ENCODE measurements at regions not wholly inside any gene's neighbourhood (a gene's known extent, or its start where the extent isn't known, plus 50 kb on each side); places are given as distances from the start of the nearest gene placed in this dataset.

DNA sequence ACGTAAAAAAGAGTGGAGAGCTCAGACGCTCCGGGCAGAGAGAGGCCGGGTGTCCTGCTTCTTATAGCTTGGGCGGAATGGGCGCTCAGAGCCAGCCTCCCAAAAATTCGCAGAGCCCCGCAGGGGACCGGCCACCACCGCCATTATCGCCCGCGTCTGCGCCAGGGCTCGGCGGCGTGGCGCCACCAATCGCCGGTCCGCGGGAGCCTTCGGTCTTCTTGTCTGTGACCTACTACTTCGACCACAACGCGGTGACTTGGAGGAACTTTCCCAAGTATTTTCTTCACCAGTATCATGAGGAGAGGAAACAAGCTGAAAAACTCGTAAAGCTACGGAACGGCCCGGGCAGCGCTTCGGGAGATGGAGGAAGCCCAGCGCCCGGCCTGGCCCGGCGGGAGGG, 1138.1 kb upstream of the CHAC2 start:
- no peak for TF ChIP-seq POLR2AphosphoS5 (IDR thresholded peaks at IDR 0.05)
- TF ChIP-seq, protein P1, sequence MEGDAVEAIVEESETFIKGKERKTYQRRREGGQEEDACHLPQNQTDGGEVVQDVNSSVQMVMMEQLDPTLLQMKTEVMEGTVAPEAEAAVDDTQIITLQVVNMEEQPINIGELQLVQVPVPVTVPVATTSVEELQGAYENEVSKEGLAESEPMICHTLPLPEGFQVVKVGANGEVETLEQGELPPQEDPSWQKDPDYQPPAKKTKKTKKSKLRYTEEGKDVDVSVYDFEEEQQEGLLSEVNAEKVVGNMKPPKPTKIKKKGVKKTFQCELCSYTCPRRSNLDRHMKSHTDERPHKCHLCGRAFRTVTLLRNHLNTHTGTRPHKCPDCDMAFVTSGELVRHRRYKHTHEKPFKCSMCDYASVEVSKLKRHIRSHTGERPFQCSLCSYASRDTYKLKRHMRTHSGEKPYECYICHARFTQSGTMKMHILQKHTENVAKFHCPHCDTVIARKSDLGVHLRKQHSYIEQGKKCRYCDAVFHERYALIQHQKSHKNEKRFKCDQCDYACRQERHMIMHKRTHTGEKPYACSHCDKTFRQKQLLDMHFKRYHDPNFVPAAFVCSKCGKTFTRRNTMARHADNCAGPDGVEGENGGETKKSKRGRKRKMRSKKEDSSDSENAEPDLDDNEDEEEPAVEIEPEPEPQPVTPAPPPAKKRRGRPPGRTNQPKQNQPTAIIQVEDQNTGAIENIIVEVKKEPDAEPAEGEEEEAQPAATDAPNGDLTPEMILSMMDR (IDR thresholded peaks at IDR 0.05) = no peak
- TF ChIP-seq POLR2A (IDR thresholded peaks at IDR 0.05) = no peak
- TF ChIP-seq EP300 (IDR thresholded peaks at IDR 0.05) = no peak

Data from suprapubic skin (tissue), 4 donors.